ENCODE measurements at regions not wholly inside any gene's neighbourhood (a gene's known extent, or its start where the extent isn't known, plus 50 kb on each side); places are given as distances from the start of the nearest gene placed in this dataset.

GRCh38 chr2:235333076-235333475 lies 160.8 kb upstream of the AGAP1 start:
- 53% methylated on average over 5 of the region's 5 CpGs; no CpG with 5 or more reads in 1 of the 2 donors for WGBS, 2 donors (ENCODE audit: low coverage in 1 of 2)
- no peaks in the 10 kb centered on the region for H3K4me1 ChIP-seq
- no peaks in the 10 kb centered on the region for H3K27me3 ChIP-seq
- TF ChIP-seq EP300 (IDR thresholded peaks at IDR 0.05; ENCODE audit: low read depth) (no peak), POLR2AphosphoS5 (IDR thresholded peaks at IDR 0.05) (no peak), CTCF (IDR thresholded peaks at IDR 0.05) (no peak), POLR2A (IDR thresholded peaks at IDR 0.05) (no peak)
- H3K27ac ChIP-seq, result no peak overlapping the region
- no peaks in the 10 kb centered on the region for H3K36me3 ChIP-seq
- peaks cover 0 to 3% of the 10 kb centered on the region in 2 donors for H3K9me3 ChIP-seq
- intact Hi-C loops (cut with DNase I; ENCODE audit: low total_unique reads) (no loop called here), in situ Hi-C loops (cut with MboI; ENCODE audit: low pct_ligation_motif_present in 1 of 4, low pct_unique_long_range_greater_than_20kb in 1 of 4, low sequenced_read_pairs in 3 of 4) (no loop called here)
- no peak for DNase-seq
- H3K4me3 ChIP-seq, result no peak overlapping the region

GRCh38 chr2:235334179-235334578 lies 159.7 kb upstream of the AGAP1 start:
- no peaks in the 10 kb centered on the region for H3K27me3 ChIP-seq
- in situ Hi-C loops (cut with MboI; ENCODE audit: low pct_ligation_motif_present in 1 of 4, low pct_unique_long_range_greater_than_20kb in 1 of 4, low sequenced_read_pairs in 3 of 4), result no loop called here
- H3K36me3 ChIP-seq, result no peaks in the 10 kb centered on the region
- 64 to 67% methylated on average over 1 to 4 of the region's 4 CpGs for WGBS, 2 donors (ENCODE audit: low coverage in 1 of 2)
- H3K4me3 ChIP-seq, result no peak overlapping the region
- DNase-seq, result no peak
- peaks cover 0 to 10% of the 10 kb centered on the region in 2 donors for H3K9me3 ChIP-seq
- intact Hi-C loops (cut with DNase I; ENCODE audit: low total_unique reads), result no loop called here
- H3K4me1 ChIP-seq, result no peaks in the 10 kb centered on the region
- TF ChIP-seq POLR2AphosphoS5 (IDR thresholded peaks at IDR 0.05), result no peak
- no peak for TF ChIP-seq EP300 (IDR thresholded peaks at IDR 0.05; ENCODE audit: low read depth)
- TF ChIP-seq CTCF (IDR thresholded peaks at IDR 0.05), result no peak
- no peak for TF ChIP-seq POLR2A (IDR thresholded peaks at IDR 0.05)
- no peak overlapping the region for H3K27ac ChIP-seq

- intact Hi-C loops (cut with DNase I; ENCODE audit: low total_unique reads) (no loop called here), in situ Hi-C loops (cut with MboI; ENCODE audit: low pct_ligation_motif_present in 1 of 4, low pct_unique_long_range_greater_than_20kb in 1 of 4, low sequenced_read_pairs in 3 of 4) (no loop called here)
- DNase-seq, result no peak
- no peak overlapping the region for H3K27ac ChIP-seq
- no peaks in the 10 kb centered on the region for H3K36me3 ChIP-seq
- H3K9me3 ChIP-seq, result peaks cover 0 to 5% of the 10 kb centered on the region in 2 donors
- H3K4me1 ChIP-seq, result no peaks in the 10 kb centered on the region
- H3K27me3 ChIP-seq, result no peaks in the 10 kb centered on the region
- no peak for TF ChIP-seq CTCF (IDR thresholded peaks at IDR 0.05)
- no peak for TF ChIP-seq POLR2AphosphoS5 (IDR thresholded peaks at IDR 0.05)
- TF ChIP-seq POLR2A (IDR thresholded peaks at IDR 0.05), result no peak
- TF ChIP-seq EP300 (IDR thresholded peaks at IDR 0.05; ENCODE audit: low read depth), result no peak
- WGBS, 2 donors (ENCODE audit: low coverage in 1 of 2), result 75 to 78% methylated on average over 5 to 9 of the region's 9 CpGs
- no peak overlapping the region for H3K4me3 ChIP-seq
These were observed 150.6 kb upstream of the AGAP1 start for GRCh38 chr2:235343156-235343774.

GRCh38 chr2:235343869-235344268 lies 150.0 kb upstream of the AGAP1 start:
- Histone ChIP-seq H3K27me3 (no peaks in the 10 kb centered on the region), H3K9me3 (no peaks in the 10 kb centered on the region), H3K4me3 (no peak overlapping the region), H3K27ac (no peak overlapping the region), H3K4me1 (no peaks in the 10 kb centered on the region), H3K36me3 (no peaks in the 10 kb centered on the region)
- no peak for DNase-seq
- intact Hi-C loops (cut with DNase I; ENCODE audit: low total_unique reads), result no loop called here
- TF ChIP-seq CTCF (IDR thresholded peaks at IDR 0.05), result no peak
- no peak for TF ChIP-seq EP300 (IDR thresholded peaks at IDR 0.05; ENCODE audit: low read depth)
- no peak for TF ChIP-seq POLR2AphosphoS5 (IDR thresholded peaks at IDR 0.05)
- TF ChIP-seq POLR2A (IDR thresholded peaks at IDR 0.05), result no peak
- 55% methylated on average over 10 of the region's 10 CpGs; no CpG with 5 or more reads in 1 of the 2 donors for WGBS, 2 donors (ENCODE audit: low coverage in 1 of 2)
- in situ Hi-C loops (cut with MboI; ENCODE audit: low pct_ligation_motif_present in 1 of 4, low pct_unique_long_range_greater_than_20kb in 1 of 4, low sequenced_read_pairs in 3 of 4), result no loop called here
